AG20443 (cell line): ENCODE measurements at regions not wholly inside any gene's neighbourhood (a gene's known extent, or its start where the extent isn't known, plus 50 kb on each side); places are given as distances from the start of the nearest gene placed in this dataset.
A peak's percentile ranks its signal among the peaks of the same experiment; 100 is the strongest.

Source experiments
- DNase-seq: peaks from one replicate; pipeline ENCODE4 v3.0.0; 2012; ENCODE audit warnings: low spot score, mixed read lengths

DNA sequence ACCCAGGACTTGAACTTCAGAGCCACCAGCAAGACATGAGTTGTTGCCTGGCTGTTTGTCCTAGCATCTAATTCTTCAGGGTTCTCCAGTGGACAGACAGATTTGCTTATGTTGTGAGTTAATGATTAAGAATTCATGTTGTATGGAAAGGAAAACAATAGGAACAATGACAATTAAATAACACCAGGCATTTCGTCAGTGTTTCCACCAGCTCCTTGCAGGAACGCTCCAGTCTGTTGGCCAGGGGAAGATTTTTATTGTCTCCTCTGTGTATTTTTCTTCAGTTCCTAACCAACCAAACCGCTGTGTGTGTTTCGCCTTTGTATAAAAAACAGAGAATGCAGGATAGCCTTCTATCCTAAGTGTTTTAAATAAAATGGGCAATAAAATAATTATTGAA is 64.4 kb upstream of the PTGFR start:
- DNase-seq, result peak; percentile 27

GRCh38 chr1:78427506-78427905 is 63.3 kb upstream of the PTGFR start:
- no peak for DNase-seq

GRCh38 chr1:78432016-78432415 is 58.8 kb upstream of the PTGFR start:
- DNase-seq, result peak; percentile 9

DNA sequence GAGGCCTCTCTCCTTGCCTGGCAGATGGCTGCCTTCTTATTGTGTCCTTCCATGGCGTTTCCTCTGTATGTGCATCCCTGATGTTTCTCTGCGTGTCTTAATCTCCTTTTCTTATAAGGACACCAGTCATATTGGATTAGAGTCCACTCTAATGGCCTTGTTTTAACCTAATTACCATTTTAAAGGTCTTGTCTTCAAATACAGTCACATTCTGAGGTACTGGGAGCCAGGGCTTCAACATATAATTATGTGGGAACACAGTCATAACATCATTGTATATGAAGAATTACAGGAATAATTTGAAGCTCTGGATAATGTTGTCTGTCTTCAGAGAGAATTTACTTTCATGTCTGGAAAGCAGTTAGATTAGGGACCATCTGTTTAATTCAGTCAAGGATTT is 56.4 kb upstream of the PTGFR start:
- DNase-seq, result no peak

DNA sequence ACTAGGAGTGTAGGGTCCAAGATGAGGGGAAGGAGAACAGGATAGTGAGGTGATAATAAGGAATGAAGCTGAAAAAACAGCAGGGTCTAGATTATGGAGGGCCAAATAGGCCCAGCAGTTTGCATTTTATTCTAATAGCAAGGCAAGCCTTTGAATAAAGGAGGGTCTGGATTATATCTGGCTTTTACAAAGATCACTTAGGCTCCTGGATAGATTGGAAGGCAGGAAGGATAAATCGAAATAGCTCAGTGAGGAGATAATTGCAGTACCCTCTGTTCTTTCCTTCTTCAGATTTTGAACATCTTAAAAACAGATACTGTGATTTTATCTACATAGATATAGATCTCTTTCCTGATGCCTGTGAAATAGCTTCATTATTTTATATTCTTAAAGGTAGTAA is 53.8 kb upstream of the PTGFR start:
- DNase-seq, result no peak

DNA sequence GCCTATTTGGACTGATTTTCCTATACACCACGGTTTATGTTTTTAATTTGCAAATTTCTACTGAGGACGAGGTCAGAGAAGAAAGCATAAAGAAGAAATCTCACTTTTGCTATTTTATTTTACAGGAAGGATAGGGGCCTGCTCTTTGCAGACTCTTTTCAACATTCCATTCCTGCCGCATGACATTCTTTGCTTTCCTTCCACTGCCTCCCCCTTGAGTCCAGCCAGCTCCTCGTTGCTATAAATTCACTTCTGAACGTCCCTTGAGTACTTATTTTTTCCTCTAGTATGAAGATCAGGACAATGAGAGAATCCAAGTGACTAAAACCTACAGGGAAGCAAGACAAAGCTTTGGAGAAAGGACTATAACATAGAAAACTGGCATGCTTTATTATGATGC is 53.4 kb upstream of the PTGFR start:
- peak; percentile 14 for DNase-seq

- no peak for DNase-seq
These were observed 52.8 kb upstream of the PTGFR start for GRCh38 chr1:78437941-78438340.

DNA sequence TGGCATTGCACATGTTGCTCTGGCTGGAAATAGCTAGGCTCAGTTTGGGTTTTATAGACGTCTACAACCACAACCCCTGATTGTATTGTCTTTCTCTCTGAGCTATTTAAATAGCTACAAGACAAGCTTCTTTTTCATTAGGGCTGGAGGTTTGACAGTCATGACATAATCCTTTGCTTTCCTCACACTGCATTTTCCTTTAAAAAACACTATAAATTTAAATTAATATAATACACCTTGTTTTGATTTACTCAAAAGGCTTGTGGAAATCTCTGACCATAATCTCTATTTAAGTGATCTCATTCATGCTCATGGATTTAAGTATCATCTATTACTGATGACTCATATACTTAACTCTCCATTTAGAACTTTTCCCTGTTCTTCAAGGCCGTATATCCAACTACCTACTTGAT is 50.4 kb upstream of the PTGFR start:
- DNase-seq, result peak; percentile 9
